DND-41 (cell line): ENCODE measurements at regions not wholly inside any gene's neighbourhood (a gene's known extent, or its start where the extent isn't known, plus 50 kb on each side); places are given as distances from the start of the nearest gene placed in this dataset.

Experiments used
- EZH2 ChIP-seq: IDR thresholded peaks from 3 replicates; pipeline ENCODE4 v1.6.1; 2012; ENCODE audit warnings: borderline replicate concordance, low read depth, mild to moderate bottlenecking, moderate library complexity, low read length, inconsistent platforms; ENCODE audit not compliant: severe bottlenecking
- TF ChIP-seq, protein P1 (sequence below): IDR thresholded peaks from 2 replicates; pipeline ENCODE4 v1.5.1; 2012; ENCODE audit warnings: borderline replicate concordance, low read length, moderate library complexity, mild to moderate bottlenecking; ENCODE audit not compliant: poor library complexity, severe bottlenecking; ENCODE audit errors: extremely low read depth

DNA sequence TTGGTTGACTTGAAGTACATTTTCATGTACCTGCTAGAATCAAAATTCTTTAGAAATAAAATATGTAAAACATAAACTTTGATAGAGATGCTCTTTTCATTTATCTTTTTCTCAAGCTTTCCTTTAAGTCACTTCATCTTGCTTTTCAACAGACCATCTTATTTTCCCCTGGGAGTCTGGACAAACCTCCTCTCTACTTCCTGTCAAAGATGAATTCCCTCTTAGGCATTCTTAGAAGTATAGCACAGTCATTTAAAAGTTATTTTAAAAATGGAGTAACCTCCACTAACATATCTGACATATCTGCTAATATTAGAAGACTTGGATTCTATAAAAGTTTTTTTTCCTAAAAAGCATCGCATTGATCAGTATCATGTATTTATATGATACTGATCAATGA lies 84.8 kb upstream of the PAX6 start:
- TF ChIP-seq, protein P1, sequence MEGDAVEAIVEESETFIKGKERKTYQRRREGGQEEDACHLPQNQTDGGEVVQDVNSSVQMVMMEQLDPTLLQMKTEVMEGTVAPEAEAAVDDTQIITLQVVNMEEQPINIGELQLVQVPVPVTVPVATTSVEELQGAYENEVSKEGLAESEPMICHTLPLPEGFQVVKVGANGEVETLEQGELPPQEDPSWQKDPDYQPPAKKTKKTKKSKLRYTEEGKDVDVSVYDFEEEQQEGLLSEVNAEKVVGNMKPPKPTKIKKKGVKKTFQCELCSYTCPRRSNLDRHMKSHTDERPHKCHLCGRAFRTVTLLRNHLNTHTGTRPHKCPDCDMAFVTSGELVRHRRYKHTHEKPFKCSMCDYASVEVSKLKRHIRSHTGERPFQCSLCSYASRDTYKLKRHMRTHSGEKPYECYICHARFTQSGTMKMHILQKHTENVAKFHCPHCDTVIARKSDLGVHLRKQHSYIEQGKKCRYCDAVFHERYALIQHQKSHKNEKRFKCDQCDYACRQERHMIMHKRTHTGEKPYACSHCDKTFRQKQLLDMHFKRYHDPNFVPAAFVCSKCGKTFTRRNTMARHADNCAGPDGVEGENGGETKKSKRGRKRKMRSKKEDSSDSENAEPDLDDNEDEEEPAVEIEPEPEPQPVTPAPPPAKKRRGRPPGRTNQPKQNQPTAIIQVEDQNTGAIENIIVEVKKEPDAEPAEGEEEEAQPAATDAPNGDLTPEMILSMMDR, result no peak
- TF ChIP-seq EZH2, result no peak
